SH-SY5Y (cell line): ENCODE measurements at regions not wholly inside any gene's neighbourhood (a gene's known extent, or its start where the extent isn't known, plus 50 kb on each side); places are given as distances from the start of the nearest gene placed in this dataset.

Experiments
- GATA2 ChIP-seq: IDR thresholded peaks from 2 replicates; pipeline ENCODE4 v1.6.1; 2011; ENCODE audit warnings: mild to moderate bottlenecking, low read depth, low read length
- GATA3 ChIP-seq: IDR thresholded peaks from 2 replicates; pipeline ENCODE4 v1.6.1; 2011; ENCODE audit warnings: low read depth, mild to moderate bottlenecking, low read length, moderate library complexity

DNA sequence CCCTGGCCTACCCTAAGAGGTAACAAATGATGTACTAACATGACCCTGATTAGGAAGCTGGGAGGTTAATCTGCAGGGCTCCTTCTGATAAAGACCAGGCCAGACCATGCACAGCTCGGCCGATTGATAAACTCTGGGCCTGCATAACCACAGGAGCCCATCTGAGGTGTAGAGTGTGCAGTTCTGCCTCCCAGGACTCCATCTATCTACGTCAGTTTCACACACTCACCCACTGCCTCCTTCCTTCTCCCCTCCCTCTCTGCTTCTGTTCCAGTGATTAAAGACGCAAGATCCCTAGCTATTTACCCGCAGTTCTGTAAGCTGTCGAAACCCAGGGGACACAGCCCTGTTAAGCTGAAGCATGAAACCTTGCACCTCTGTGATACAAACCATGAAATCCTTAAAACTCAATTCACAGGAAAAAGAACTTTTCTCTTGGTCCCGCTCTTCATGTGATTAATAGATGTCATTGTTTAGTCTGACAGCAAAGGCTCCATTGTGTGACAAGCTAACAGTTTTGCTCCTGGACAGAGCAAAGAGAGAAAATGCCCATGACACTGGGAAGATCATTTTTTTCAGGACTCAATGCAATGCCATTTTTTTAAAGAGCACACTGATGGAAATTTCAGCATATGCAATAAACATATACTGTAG is 470.6 kb downstream of the MAFB start:
- TF ChIP-seq GATA2 (no peak), GATA3 (no peak)

DNA sequence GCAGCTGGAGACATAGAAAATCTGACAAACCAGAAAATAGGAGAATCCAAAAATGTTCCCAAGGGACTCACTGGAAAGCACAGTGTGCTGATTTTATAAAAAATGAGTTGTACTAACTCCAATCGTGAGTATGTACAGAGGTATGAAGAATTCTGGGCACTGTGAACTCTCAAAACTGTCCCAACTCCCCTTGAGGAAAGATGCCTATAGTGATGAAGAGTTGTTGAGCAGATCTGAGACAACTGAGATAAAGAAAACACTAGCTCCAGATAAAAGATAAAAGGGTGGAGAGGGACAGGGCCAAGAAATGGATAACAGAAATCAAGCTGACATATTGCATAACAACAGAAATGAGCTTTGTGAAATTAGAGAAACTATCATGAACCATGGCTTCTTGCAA is 481.4 kb downstream of the MAFB start:
- no peak for TF ChIP-seq GATA3

DNA sequence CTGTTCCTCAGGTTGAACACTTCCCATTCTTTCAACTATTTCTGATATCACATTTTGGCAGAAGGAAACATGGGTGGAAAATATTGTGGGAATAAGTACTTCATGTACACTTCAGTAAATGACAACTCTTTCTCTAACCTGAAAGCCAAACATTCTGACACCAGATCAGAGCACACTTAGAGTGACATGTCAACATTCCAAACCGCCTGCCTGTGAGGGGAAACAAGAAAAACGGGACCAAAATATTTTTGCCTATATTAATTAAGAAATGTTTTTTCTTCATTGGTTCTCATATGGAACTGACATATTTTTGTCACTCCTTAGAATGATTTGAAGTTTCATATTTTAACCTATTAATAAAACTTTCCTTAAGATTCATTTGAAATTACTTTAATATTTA is 483.1 kb downstream of the MAFB start:
- TF ChIP-seq GATA3 (no peak), GATA2 (no peak)

DNA sequence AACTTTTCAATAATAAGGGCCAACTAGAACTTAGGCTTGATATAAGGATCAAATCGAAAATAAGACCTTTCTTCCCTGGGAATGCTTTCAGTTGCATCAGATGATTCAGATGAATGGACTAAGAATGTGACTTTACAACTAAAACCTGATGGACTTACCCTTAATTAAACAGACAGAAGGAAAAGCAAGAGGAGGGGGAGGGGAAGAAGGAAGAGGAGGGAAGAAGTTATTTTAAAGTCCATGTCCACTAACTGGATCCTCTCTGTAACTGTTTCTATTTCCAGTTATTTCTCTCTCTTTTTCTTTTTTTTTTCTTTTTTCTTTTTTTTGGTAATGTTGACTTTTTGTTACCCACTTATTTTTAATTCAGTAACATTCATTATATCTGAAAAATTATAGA is 486.0 kb downstream of the MAFB start:
- TF ChIP-seq GATA2 (no peak), GATA3 (no peak)

DNA sequence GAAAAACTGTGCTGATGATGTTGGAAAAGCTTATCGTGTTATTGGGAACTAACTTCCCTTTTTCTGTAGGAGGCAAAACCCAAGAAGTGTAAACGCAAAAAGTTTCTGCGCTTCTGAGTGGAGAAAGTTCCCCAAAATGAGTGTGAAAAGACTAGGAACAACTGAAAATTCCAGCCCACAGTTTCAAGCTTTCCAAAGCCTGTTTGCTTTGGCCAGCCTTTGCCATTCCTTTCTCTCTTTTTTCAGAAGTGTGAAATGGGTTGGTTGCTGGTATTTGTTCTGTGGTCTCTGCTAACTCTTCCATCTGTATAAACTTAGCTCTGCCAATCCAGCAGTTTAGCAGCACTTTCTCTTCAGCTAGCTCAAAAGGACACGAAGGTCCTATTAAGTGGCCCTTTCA is 491.3 kb downstream of the MAFB start:
- TF ChIP-seq GATA3 (no peak), GATA2 (no peak)

DNA sequence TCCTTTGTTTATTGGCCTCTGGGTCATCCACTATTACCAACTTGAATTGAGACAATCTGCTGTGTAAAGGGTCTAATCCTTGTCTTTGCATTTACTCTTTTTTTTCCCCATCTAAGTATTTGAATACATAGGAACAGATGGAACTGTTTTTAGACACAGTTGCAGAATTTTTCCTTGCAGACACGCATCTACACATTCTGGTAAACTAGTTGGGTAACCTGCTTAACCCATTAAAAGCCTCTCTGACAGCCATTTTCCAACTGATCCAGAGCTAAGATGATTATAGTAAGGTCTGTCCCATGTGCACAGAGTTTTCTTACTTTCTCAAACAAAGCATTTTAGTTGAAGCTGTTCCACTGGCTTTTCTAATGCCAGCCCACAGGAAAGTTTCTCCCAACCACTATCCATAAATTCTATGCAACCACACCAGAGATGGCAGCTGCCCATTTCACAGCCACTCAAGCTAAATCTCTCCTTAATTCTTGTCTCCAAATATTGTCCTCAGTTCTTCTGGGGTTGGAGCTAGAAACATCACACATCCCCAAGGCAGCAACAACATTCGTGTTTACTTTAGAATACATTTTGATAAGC is 492.1 kb downstream of the MAFB start:
- TF ChIP-seq GATA3 (no peak), GATA2 (no peak)

DNA sequence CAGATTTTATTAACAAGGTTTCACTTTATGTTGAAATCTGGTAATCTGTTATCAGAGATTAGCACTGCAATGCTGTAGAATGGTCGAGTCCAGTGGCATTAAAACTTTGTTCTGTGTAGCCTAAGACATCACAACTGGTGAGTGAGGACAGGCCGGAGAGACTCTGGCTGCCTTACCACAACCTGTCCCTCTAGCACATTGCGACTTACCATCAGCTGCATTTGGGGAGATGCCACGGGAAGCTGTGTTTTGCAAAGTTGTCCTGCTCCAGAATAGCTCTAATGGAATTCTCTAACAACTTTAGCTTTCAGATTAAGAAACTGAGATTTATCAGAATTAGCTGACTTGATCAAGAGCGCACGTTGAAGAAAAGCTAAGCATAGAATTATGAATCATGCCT is 493.3 kb downstream of the MAFB start:
- TF ChIP-seq GATA3: no peak
- no peak for TF ChIP-seq GATA2

DNA sequence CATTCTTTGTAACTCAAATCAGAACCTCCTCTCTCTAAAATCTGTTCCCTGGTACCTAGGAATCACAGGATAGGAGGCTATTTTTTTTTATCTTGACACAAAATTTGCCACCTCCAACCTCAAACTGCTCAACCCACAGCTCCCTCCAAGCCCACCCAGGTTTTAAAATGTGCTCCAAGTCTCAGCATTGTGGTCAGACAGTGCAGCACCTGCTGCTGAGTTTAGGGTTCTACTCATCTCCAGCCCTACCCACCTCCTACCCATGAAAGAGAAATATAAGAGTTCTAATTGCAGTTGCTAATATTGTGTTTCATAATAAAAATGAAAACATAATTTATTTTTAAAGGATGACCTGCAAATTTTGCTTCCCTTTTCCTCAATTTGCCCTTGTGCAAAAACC is 496.5 kb downstream of the MAFB start:
- TF ChIP-seq GATA2 (no peak), GATA3 (no peak)

DNA sequence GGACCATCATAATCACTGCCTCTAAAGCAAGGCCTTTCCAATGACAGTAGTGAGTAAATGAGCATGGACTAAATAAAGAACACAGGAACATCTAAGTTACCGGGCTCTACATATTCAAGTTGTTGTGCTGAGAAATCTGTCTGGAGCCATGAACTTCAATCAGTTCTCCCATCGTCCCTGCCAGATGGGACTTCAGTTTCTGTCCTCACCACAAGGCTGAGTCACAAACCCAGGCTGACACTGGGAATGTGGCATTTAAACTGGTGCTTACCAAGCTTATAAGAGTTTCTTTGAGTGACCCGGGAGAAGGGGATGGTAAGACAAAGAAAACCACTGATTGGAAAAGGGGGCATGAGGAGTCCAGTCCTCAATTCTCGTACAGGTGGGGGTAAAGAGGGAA is 497.0 kb downstream of the MAFB start:
- no peak for TF ChIP-seq GATA3

DNA sequence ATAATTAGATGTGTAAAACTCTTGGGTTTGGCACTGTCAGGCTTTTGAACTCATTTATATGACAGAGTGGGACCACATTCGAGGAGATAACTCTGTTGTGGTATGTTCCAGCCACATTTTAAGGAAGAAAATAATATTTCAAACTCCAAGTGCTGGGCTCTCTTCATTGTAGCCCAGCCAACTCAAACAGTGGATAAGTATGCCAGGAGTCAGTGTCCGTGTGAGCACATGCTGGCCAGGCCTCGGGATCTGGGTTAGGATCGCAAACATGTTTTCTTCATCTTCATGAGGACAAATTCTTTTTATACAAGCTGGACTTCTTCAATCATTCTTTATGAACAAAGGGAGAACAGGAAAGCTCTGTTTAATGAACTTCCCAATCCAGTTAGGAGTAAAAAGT is 497.5 kb downstream of the MAFB start:
- TF ChIP-seq GATA2 (no peak), GATA3 (no peak)

DNA sequence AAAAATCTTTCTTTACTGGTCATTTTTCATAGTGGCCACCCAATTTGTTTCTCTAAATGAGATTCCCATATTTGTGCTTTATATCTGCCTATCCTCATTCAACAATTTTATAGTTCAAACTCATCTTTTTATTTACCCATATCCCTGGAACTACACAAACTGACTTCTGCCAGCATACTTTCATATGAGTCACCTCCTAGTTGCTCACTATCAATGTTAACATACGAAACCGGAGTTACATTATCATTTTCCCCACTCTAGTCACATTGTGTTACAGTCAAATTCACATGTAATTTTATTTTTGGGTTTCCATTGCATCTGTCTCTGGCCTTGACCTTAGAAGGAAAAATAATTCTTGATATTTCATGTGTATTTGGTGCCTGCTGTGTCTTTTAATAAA is 499.4 kb downstream of the MAFB start:
- TF ChIP-seq GATA3 (no peak), GATA2 (no peak)

DNA sequence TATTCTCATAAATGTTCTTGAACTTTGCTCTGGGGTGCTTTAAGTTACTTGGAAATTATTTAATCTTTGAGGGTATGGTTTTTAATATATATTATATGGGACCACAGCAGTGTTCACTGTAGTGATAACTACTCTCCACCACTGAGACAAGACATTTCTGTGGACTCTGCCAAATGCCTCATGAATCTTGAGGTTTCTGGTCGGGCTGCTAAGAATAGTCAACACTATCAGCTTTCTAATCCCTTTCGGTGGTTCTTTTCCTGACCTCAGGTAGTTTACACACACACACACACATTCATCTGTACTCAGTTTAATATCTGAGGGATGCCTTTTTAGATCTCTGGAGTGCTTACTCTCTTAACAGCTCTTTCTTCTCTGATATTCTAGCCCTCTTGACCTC is 500.7 kb downstream of the MAFB start:
- no peak for TF ChIP-seq GATA3
- TF ChIP-seq GATA2: no peak

DNA sequence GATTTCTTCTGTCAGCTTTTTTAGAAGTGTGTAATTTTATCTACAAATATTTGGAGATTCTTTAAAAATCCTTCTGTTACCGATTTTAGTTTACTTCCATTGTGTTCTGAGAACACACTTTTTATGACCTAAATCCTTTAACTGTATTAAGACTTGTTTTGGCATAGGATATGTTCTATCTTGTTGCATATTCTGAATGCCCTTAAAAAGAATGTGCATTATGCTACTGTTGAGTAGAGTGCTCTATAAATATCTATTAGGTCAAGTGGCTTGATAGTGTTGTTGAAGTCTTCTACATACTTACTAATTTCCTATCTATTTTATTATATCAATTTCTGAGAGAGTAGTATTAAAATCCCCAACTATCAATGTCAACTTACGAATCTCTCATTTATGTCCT is 502.2 kb downstream of the MAFB start:
- TF ChIP-seq GATA2 (no peak), GATA3 (no peak)

DNA sequence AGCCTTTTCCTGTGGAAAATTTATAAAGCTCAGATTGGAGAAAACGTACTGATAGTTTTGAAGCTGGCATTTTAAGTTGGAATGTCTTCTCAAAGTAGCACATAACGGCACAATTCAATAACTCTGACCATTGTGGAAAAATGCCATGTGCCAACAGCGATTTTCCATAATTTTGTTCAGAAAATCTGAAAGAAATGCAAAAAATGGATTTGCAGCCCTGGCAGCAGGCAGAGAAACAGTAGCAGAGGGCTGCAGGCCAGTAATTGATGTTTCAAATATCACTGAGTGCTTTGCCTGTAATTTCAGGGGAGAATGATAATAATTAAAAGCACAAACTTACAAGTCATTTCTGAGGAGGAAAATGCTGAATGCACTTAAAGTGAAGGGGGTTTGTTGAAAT is 507.4 kb downstream of the MAFB start:
- TF ChIP-seq GATA3: no peak
- TF ChIP-seq GATA2: no peak

DNA sequence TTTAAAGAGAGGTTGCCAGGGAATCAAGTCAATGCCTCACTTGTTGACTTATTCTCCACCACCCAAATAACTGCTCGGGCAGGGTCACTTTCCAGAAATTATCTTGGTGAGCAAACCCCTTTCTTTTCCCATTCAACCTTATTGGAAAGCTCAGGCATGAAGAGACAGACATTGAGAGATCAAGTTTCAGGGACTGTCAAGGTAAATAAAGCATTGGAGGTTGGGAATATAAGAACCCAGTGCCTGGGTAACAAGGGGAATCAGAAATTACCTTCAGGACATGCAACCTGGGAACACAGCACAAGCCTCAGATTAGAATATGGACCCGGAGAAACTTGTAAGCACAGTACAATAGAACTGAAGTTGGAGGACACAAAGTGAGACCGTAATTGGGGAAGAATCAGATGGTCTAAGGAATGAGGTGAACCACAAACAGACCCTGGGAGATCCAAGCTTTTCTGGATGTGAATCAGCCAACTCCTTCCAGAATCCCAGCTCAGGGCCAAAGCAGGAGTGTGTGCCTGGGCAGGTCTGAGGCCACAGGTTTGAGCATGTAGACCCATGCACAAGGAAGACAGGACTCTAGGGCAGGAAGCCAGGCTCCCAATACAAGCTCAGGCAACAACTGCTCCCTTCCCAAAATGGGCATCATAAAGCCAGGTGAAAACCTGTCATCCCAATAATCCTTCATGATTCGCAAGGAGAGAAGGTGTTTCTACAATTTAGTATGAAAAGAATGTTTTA is 512.8 kb downstream of the MAFB start:
- TF ChIP-seq GATA3 (no peak), GATA2 (no peak)
